GM12878 (cell line): ENCODE measurements at regions not wholly inside any gene's neighbourhood (a gene's known extent, or its start where the extent isn't known, plus 50 kb on each side); places are given as distances from the start of the nearest gene placed in this dataset.

ENCODE experiments used
- ATAC-seq: fragments of 200-7000 bp; cut with Tn5 transposase; 3 replicates; pipeline ENCODE4 v1.9.1; 2020; ENCODE audit warnings: mild to moderate bottlenecking, moderate library complexity
- BruUV-seq: library from RNA; stranded (reverse); fragments of 400-500 nt; replicated peaks from 2 replicates; lab custom pipeline; 2021; lab: Mats Ljungman, UMichigan
- CTCF ChIA-PET: fragments of 300-600 bp; sonication (Branson Sonifier 250); formaldehyde crosslinking; extraction: SDS; loops from one replicate; lab custom pipeline; 2021; ENCODE audit warnings: inconsistent platforms; lab: Yijun Ruan, JAX
- POLR2A ChIA-PET: fragments of 350-600 bp; formaldehyde crosslinking; extraction: SDS; loops from one replicate; lab custom pipeline; 2021; ENCODE audit warnings: inconsistent platforms; lab: Charles Lee
- RAD21 ChIA-PET: fragments of 300-600 bp; sonication (Branson Sonifier 250); formaldehyde crosslinking; loops from one replicate; lab custom pipeline; 2023; ENCODE audit warnings: antibody characterized with exemption; ENCODE audit not compliant: unreplicated experiment; lab: Charles Lee
- SMC1A ChIA-PET: fragments of 300-600 bp; sonication (Branson Sonifier 250); formaldehyde crosslinking; loops from one replicate; lab custom pipeline; 2023; ENCODE audit not compliant: unreplicated experiment, uncharacterized antibody; lab: Charles Lee
- DNase-seq: peaks from one replicate; pipeline ENCODE4 v3.0.0-alpha.2; 2011; ENCODE audit warnings: low read depth, low spot score
- FAIRE-seq: peaks from 3 replicates; lab custom pipeline; 2011; peaks lifted over from hg19 to GRCh38; lab: Jason Lieb, UNC
- H2AFZ ChIP-seq: 2 replicates; pipeline ENCODE4 v1.6.0; 2011; ENCODE audit warnings: low read depth, low read length, control low read depth; ENCODE audit not compliant: control insufficient read depth
- H3K27ac ChIP-seq: 2 replicates; pipeline ENCODE4 v1.5.1; 2011; ENCODE audit warnings: control low read depth; ENCODE audit not compliant: control insufficient read depth, insufficient read depth
- H3K27me3 ChIP-seq, 2 experiments: replicated peaks in 1 of 2; 2 replicates each; pipeline versions ENCODE4 v1.6.0 to v1.6.1; 2011; ENCODE audit warnings: low read length in 1 of 2; ENCODE audit not compliant: control insufficient read depth in 2 of 2, insufficient read depth in 2 of 2
- H3K36me3 ChIP-seq, 2 experiments: 2 replicates each; pipeline ENCODE4 v1.5.1; 2011; ENCODE audit warnings: low read length in 1 of 2; ENCODE audit not compliant: control insufficient read depth in 2 of 2, insufficient read depth in 2 of 2
- H3K4me1 ChIP-seq: 2 replicates; pipeline ENCODE4 v1.6.1; 2011; ENCODE audit warnings: mild to moderate bottlenecking, low read length, moderate library complexity, mixed read lengths; ENCODE audit not compliant: control insufficient read depth, insufficient read depth
- H3K4me2 ChIP-seq: 2 replicates; pipeline ENCODE4 v1.6.0; 2011; ENCODE audit warnings: control low read depth; ENCODE audit not compliant: control insufficient read depth, insufficient read depth
- H3K4me3 ChIP-seq: fragments of 200-600 bp; sonication (generic); 2 replicates; pipeline ENCODE4 v1.5.1; 2016
- H3K79me2 ChIP-seq: 2 replicates; pipeline ENCODE4 v1.6.0; 2011; ENCODE audit warnings: low read length; ENCODE audit not compliant: control insufficient read depth, insufficient read depth
- H3K9ac ChIP-seq: 2 replicates; pipeline ENCODE4 v1.8.0; 2011; ENCODE audit warnings: low read length, control low read depth, mixed read lengths; ENCODE audit not compliant: control insufficient read depth, insufficient read depth
- H3K9me3 ChIP-seq: replicated peaks from 3 replicates; pipeline ENCODE4 v1.5.1; 2011; ENCODE audit warnings: mild to moderate bottlenecking, low read length; ENCODE audit not compliant: control insufficient read depth, insufficient read depth
- H4K20me1 ChIP-seq: 2 replicates; pipeline ENCODE4 v1.6.0; 2011; ENCODE audit not compliant: control insufficient read depth, insufficient read depth
- FOS ChIP-seq: IDR thresholded peaks from 3 replicates; pipeline ENCODE4 v1.6.1; 2011; ENCODE audit warnings: borderline replicate concordance; ENCODE audit not compliant: insufficient read length; ENCODE audit errors: extremely low read depth
- YBX1 ChIP-seq: fragments of 450-650 bp; IDR thresholded peaks from 2 replicates; pipeline ENCODE4 v1.6.1; 2016; ENCODE audit warnings: antibody characterized with exemption
- WGBS: methylation state at CpG from one replicate; pipeline ENCODE4 v1.1.6; 2016; ENCODE audit warnings: low lambda C conversion rate; ENCODE audit not compliant: insufficient replicate concordance, insufficient coverage; ENCODE audit errors: missing lambda C conversion rate; 5-methylcytosine and 5-hydroxymethylcytosine counted together
- in situ Hi-C: fragments of 300-500 bp; cut with MboI; formaldehyde crosslinking; loops from 9 replicates; pipeline ENCODE4 v1.14.3; 2018; ENCODE audit warnings: mixed read lengths
- intact Hi-C: fragments of 100-400 bp; cut with micrococcal nuclease; formaldehyde crosslinking; loops from one replicate; pipeline ENCODE4 v1.14.2; 2022; ENCODE audit not compliant: unreplicated experiment
- TF ChIP-seq, protein P1 (sequence below): fragments of 150-350 bp; IDR thresholded peaks from 2 replicates; pipeline ENCODE4 v1.6.1; 2016; ENCODE audit warnings: low read depth, low read length

DNA sequence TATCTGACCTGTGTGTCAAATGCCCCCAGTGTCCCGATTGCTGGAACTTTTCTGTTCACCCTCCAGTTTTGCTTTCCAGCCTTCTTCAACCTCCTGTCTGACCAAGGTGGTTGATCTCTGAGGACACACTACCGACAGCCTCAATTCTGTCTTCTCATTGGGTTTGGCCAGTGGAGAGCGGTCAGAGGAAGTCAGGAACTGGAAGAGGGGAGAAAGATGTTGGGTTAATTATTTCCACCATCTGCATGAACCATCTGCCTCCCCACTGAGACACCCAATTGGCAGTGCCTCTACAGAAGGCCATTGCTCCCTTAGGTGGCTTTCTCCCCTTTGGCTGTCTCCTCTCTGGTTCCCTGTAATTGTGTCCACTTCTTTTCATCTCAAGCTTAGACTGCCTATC is 154.3 kb upstream of the RAI14 start:
- intact Hi-C loops = no loop called here

More for the DNA sequence above, 154.3 kb upstream of the RAI14 start:
- ChIA-PET POLR2A (no interaction called here), CTCF (interaction anchor here (1.4 kb wide), 1 partner anchor 16 kb away, joined by 4 read pairs; no protein-coding TSS in a partner anchor), RAD21 (interaction anchor here (1.3 kb wide), 1 partner anchor 15 kb away, joined by 3 read pairs; no protein-coding TSS in a partner anchor), SMC1A (no interaction called here)
- Histone ChIP-seq H3K9me3 (no peaks in the 10 kb centered on the region; the same call in 2 of the 3 replicates), H3K27ac (no peak overlapping the region), H2AFZ (no peak overlapping the region), H3K9ac (no peak overlapping the region), H4K20me1 (no peaks in the 10 kb centered on the region), H3K4me2 (no peak overlapping the region), H3K4me3 (no peak overlapping the region), H3K79me2 (no peaks in the 10 kb centered on the region), H3K27me3 (no peaks in the 10 kb centered on the region), H3K36me3 (no peaks in the 10 kb centered on the region), H3K4me1 (peaks cover 32% of the 10 kb centered on the region)
- ATAC-seq = no peak
- no peak for FAIRE-seq
- in situ Hi-C loops = no loop called here
- 94% methylated on average over 3 of the region's 3 CpGs for WGBS
- BruUV-seq = no TSS peak
- no peak for DNase-seq
- no peak for TF ChIP-seq FOS
- TF ChIP-seq YBX1 = no peak
- TF ChIP-seq, protein P1, sequence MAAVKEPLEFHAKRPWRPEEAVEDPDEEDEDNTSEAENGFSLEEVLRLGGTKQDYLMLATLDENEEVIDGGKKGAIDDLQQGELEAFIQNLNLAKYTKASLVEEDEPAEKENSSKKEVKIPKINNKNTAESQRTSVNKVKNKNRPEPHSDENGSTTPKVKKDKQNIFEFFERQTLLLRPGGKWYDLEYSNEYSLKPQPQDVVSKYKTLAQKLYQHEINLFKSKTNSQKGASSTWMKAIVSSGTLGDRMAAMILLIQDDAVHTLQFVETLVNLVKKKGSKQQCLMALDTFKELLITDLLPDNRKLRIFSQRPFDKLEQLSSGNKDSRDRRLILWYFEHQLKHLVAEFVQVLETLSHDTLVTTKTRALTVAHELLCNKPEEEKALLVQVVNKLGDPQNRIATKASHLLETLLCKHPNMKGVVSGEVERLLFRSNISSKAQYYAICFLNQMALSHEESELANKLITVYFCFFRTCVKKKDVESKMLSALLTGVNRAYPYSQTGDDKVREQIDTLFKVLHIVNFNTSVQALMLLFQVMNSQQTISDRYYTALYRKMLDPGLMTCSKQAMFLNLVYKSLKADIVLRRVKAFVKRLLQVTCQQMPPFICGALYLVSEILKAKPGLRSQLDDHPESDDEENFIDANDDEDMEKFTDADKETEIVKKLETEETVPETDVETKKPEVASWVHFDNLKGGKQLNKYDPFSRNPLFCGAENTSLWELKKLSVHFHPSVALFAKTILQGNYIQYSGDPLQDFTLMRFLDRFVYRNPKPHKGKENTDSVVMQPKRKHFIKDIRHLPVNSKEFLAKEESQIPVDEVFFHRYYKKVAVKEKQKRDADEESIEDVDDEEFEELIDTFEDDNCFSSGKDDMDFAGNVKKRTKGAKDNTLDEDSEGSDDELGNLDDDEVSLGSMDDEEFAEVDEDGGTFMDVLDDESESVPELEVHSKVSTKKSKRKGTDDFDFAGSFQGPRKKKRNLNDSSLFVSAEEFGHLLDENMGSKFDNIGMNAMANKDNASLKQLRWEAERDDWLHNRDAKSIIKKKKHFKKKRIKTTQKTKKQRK = no peak
